Sigmoid colon (tissue), 6 donors: ENCODE measurements at regions not wholly inside any gene's neighbourhood (a gene's known extent, or its start where the extent isn't known, plus 50 kb on each side); places are given as distances from the start of the nearest gene placed in this dataset.

Experiments
- DNase-seq: peaks from one replicate; pipeline ENCODE4 v3.0.0-alpha.2; 2019
- H3K27ac ChIP-seq, 4 donors: fragments of 200-600 bp; sonication (generic); one replicate each; pipeline ENCODE4 v1.5.1; 2016 to 2019; ENCODE audit warnings: mild to moderate bottlenecking in 1 of 4
- H3K27me3 ChIP-seq, 3 donors: fragments of 200-600 bp; sonication (generic); one replicate each; pipeline ENCODE4 v1.5.1; 2019; ENCODE audit warnings: mild to moderate bottlenecking in 1 of 3
- H3K36me3 ChIP-seq, 4 donors: fragments of 200-600 bp; sonication (generic); one replicate each; pipeline ENCODE4 v1.5.1; 2016 to 2019
- H3K4me1 ChIP-seq, 4 donors: fragments of 200-600 bp; sonication (generic); one replicate each; pipeline ENCODE4 v1.5.1; 2017 to 2019
- H3K4me3 ChIP-seq, 4 donors: fragments of 200-600 bp; sonication (generic); one replicate each; pipeline ENCODE4 v1.5.1; 2017 to 2019; ENCODE audit warnings: mild to moderate bottlenecking in 2 of 4, moderate library complexity in 1 of 4
- H3K9me3 ChIP-seq, 4 donors: fragments of 200-600 bp in 3 of 4; sonication (generic) in 3 of 4; one replicate each; pipeline versions ENCODE4 v1.5.1 to v1.6.1; 2013 to 2019
- CTCF ChIP-seq, 4 experiments: fragments of 450-650 bp in 3 of 4; fragments of 200-600 bp in 1 of 4; IDR thresholded peaks; one replicate each; pipeline ENCODE4 v1.5.1; 2016 to 2019; ENCODE audit warnings: antibody characterized with exemption in 4 of 4, mild to moderate bottlenecking in 3 of 4, moderate library complexity in 2 of 4
- EP300 ChIP-seq, 4 donors: sonication (generic); formaldehyde crosslinking; IDR thresholded peaks; one replicate each; pipeline ENCODE4 v1.6.1; 2017; ENCODE audit warnings: antibody characterized with exemption in 4 of 4
- POLR2A ChIP-seq, 2 donors: fragments of 450-650 bp; IDR thresholded peaks; one replicate each; pipeline ENCODE4 v1.6.1; 2016; ENCODE audit warnings: antibody characterized with exemption in 2 of 2, mild to moderate bottlenecking in 2 of 2, moderate library complexity in 2 of 2
- POLR2AphosphoS5 ChIP-seq, 4 donors: sonication (generic); formaldehyde crosslinking; IDR thresholded peaks; one replicate each; pipeline ENCODE4 v1.6.1; 2017; ENCODE audit warnings: antibody characterized with exemption in 4 of 4
- WGBS, 2 donors: extraction: QIAGEN DNeasy Blood & Tissue Kit; methylation state at CpG; one replicate each; pipeline ENCODE4 v1.1.7; 2013; 5-methylcytosine and 5-hydroxymethylcytosine counted together
- intact Hi-C: fragments of 100-400 bp; cut with DNase I; formaldehyde crosslinking; loops from one replicate; pipeline ENCODE4 v1.15.1; 2023
- donor health status: healthy with polysubstance abuse.
- donor health status: healthy.

- no peak overlapping the region for H3K4me3 ChIP-seq
- no peak overlapping the region for H3K27ac ChIP-seq
- intact Hi-C loops, result no loop called here
- WGBS, 2 donors, result 40 to 44% methylated on average over 3 of the region's 3 CpGs
- TF ChIP-seq POLR2AphosphoS5 (IDR thresholded peaks at IDR 0.05) (no peak), POLR2A (IDR thresholded peaks at IDR 0.05) (no peak), EP300 (IDR thresholded peaks at IDR 0.05) (no peak)
- no peak for DNase-seq
- no peaks in the 10 kb centered on the region for H3K27me3 ChIP-seq
- no peaks in the 10 kb centered on the region for H3K36me3 ChIP-seq
- no peaks in the 10 kb centered on the region for H3K4me1 ChIP-seq
- peaks cover 0 to 7% (median 0%) of the 10 kb centered on the region in 4 donors for H3K9me3 ChIP-seq
Observed at GRCh38 chr10:130242513-130242912, 106.3 kb downstream of the GLRX3 start.

- intact Hi-C loops, result no loop called here
- no peak overlapping the region for H3K27ac ChIP-seq
- H3K27me3 ChIP-seq, result no peaks in the 10 kb centered on the region
- WGBS, 2 donors, result 44 to 75% methylated on average over 3 of the region's 3 CpGs
- no peaks in the 10 kb centered on the region for H3K4me1 ChIP-seq
- no peak overlapping the region for H3K4me3 ChIP-seq
- H3K9me3 ChIP-seq, result peaks cover 0 to 7% (median 0%) of the 10 kb centered on the region in 4 donors
- no peak for TF ChIP-seq EP300 (IDR thresholded peaks at IDR 0.05)
- no peak for TF ChIP-seq POLR2A (IDR thresholded peaks at IDR 0.05)
- no peaks in the 10 kb centered on the region for H3K36me3 ChIP-seq
- no peak for DNase-seq
Observed at GRCh38 chr10:130243015-130243414, 106.8 kb downstream of the GLRX3 start.

- Histone ChIP-seq H3K27me3 (no peaks in the 10 kb centered on the region), H3K4me1 (no peaks in the 10 kb centered on the region), H3K36me3 (no peaks in the 10 kb centered on the region), H3K27ac (no peak overlapping the region), H3K9me3 (peaks cover 0 to 3% (median 0%) of the 10 kb centered on the region in 4 donors), H3K4me3 (no peak overlapping the region)
- intact Hi-C loops, result no loop called here
- WGBS, 2 donors, result 87 to 89% methylated on average over 16 of the region's 16 CpGs
- TF ChIP-seq POLR2AphosphoS5 (IDR thresholded peaks at IDR 0.05) (no peak), CTCF (IDR thresholded peaks at IDR 0.05) (no peak), EP300 (IDR thresholded peaks at IDR 0.05) (no peak), POLR2A (IDR thresholded peaks at IDR 0.05) (no peak)
- DNase-seq, result no peak
Observed at GRCh38 chr10:130244031-130244927, 108.1 kb downstream of the GLRX3 start.

GRCh38 chr10:130244928-130245495, 108.8 kb downstream of the GLRX3 start:
- no peaks in the 10 kb centered on the region for H3K27me3 ChIP-seq
- 79 to 83% methylated on average over 8 of the region's 8 CpGs for WGBS, 2 donors
- H3K4me1 ChIP-seq, result no peaks in the 10 kb centered on the region
- no peak overlapping the region for H3K27ac ChIP-seq
- H3K4me3 ChIP-seq, result no peak overlapping the region
- peaks cover 0 to 5% (median 0%) of the 10 kb centered on the region in 4 donors for H3K9me3 ChIP-seq
- intact Hi-C loops, result no loop called here
- DNase-seq, result no peak
- TF ChIP-seq POLR2A (IDR thresholded peaks at IDR 0.05), result no peak
- TF ChIP-seq EP300 (IDR thresholded peaks at IDR 0.05), result no peak
- TF ChIP-seq CTCF (IDR thresholded peaks at IDR 0.05), result no peak
- TF ChIP-seq POLR2AphosphoS5 (IDR thresholded peaks at IDR 0.05), result no peak
- H3K36me3 ChIP-seq, result no peaks in the 10 kb centered on the region

- TF ChIP-seq EP300 (IDR thresholded peaks at IDR 0.05) (no peak), POLR2AphosphoS5 (IDR thresholded peaks at IDR 0.05) (no peak), CTCF (IDR thresholded peaks at IDR 0.05) (no peak), POLR2A (IDR thresholded peaks at IDR 0.05) (no peak)
- 84 to 91% methylated on average over 4 of the region's 4 CpGs for WGBS, 2 donors
- no peak overlapping the region for H3K27ac ChIP-seq
- H3K4me3 ChIP-seq, result no peak overlapping the region
- no peak for DNase-seq
- intact Hi-C loops, result no loop called here
- H3K27me3 ChIP-seq, result no peaks in the 10 kb centered on the region
- H3K9me3 ChIP-seq, result peaks cover 0 to 4% (median 0%) of the 10 kb centered on the region in 4 donors
- no peaks in the 10 kb centered on the region for H3K36me3 ChIP-seq
- H3K4me1 ChIP-seq, result no peaks in the 10 kb centered on the region
Observed at GRCh38 chr10:130246113-130246512, 109.9 kb downstream of the GLRX3 start.
